Neural cell (in vitro differentiated cells): ENCODE measurements at regions not wholly inside any gene's neighbourhood (a gene's known extent, or its start where the extent isn't known, plus 50 kb on each side); places are given as distances from the start of the nearest gene placed in this dataset.

ENCODE experiments used
- H2AFZ ChIP-seq: fragments of 200-600, 300-800 bp; sonication (generic), shearing (Covaris generic); 2 replicates; pipeline ENCODE4 v1.6.0; 2014; ENCODE audit warnings: low read depth, mild to moderate bottlenecking, antibody characterized with exemption, low read length, moderate library complexity
- H3F3A ChIP-seq: fragments of 200-600 bp; shearing (Covaris generic); 2 replicates; pipeline ENCODE4 v1.6.1; 2016; ENCODE audit warnings: mild to moderate bottlenecking, moderate library complexity, mixed read lengths, antibody characterized with exemption, low read length; ENCODE audit not compliant: insufficient read depth, poor library complexity, severe bottlenecking
- H3K27ac ChIP-seq: fragments of 200-600, 300-800 bp; sonication (generic), shearing (Covaris generic); 2 replicates; pipeline ENCODE4 v1.5.1; 2014; ENCODE audit warnings: mild to moderate bottlenecking, low read length, moderate library complexity
- H3K27me3 ChIP-seq: fragments of 300-800, 200-600 bp; sonication (generic), shearing (Covaris generic); 2 replicates; pipeline ENCODE4 v1.6.0; 2014; ENCODE audit warnings: mild to moderate bottlenecking, low read depth, low read length, moderate library complexity; ENCODE audit not compliant: insufficient read depth
- H3K36me3 ChIP-seq: fragments of 300-800, 200-600 bp; sonication (generic), shearing (Covaris generic); 2 replicates; pipeline ENCODE4 v1.5.1; 2014; ENCODE audit warnings: mild to moderate bottlenecking, antibody characterized with exemption, low read length, moderate library complexity; ENCODE audit not compliant: insufficient read depth
- H3K4me2 ChIP-seq: fragments of 300-800, 200-600 bp; sonication (generic), shearing (Covaris generic); 2 replicates; pipeline ENCODE4 v1.6.0; 2014; ENCODE audit warnings: mild to moderate bottlenecking, low read length
- H3K4me3 ChIP-seq: fragments of 300-800, 200-600 bp; sonication (generic), shearing (Covaris generic); 2 replicates; pipeline ENCODE4 v1.5.1; 2014; ENCODE audit warnings: mild to moderate bottlenecking, low read length, moderate library complexity
- H3K79me2 ChIP-seq: fragments of 200-600 bp; shearing (Covaris generic); replicated peaks from 2 replicates; pipeline ENCODE4 v1.6.0; 2014; ENCODE audit warnings: mild to moderate bottlenecking, low read length, moderate library complexity; ENCODE audit not compliant: insufficient read depth
- H3K9ac ChIP-seq: fragments of 300-800, 200-600 bp; sonication (generic), shearing (Covaris generic); 2 replicates; pipeline ENCODE4 v1.6.1; 2016; ENCODE audit warnings: mild to moderate bottlenecking, low read length, mixed read lengths
- H3K9me2 ChIP-seq: fragments of 200-600 bp; shearing (Covaris generic); 2 replicates; pipeline ENCODE4 v1.6.1; 2016; ENCODE audit warnings: mild to moderate bottlenecking, low read length, mixed read lengths; ENCODE audit not compliant: insufficient read depth
- H3K9me3 ChIP-seq: fragments of 200-600, 300-800 bp; sonication (generic), shearing (Covaris generic); 2 replicates; pipeline ENCODE4 v1.6.1; 2016; ENCODE audit warnings: mild to moderate bottlenecking, mixed run types, low read length, moderate library complexity, mixed read lengths
- H4K20me1 ChIP-seq: fragments of 200-600 bp; shearing (Covaris generic); 2 replicates; pipeline ENCODE4 v1.6.1; 2016; ENCODE audit warnings: mild to moderate bottlenecking, mixed run types; ENCODE audit not compliant: insufficient read depth
- CTCF ChIP-seq: fragments of 450-650 bp; IDR thresholded peaks from 2 replicates; pipeline ENCODE4 v1.5.1; 2014; ENCODE audit warnings: antibody characterized with exemption, mild to moderate bottlenecking, moderate library complexity; ENCODE audit not compliant: poor library complexity, severe bottlenecking
- EP300 ChIP-seq: fragments of 450-650 bp; conservative IDR thresholded peaks from 2 replicates; pipeline ENCODE4 v1.6.1; 2014; ENCODE audit warnings: antibody characterized with exemption, mild to moderate bottlenecking, moderate library complexity; ENCODE audit not compliant: poor library complexity, severe bottlenecking
- EZH2 ChIP-seq: fragments of 200-600, 300-800 bp; shearing (Covaris generic), sonication (generic); IDR thresholded peaks from 2 replicates; pipeline ENCODE4 v1.6.1; 2014; ENCODE audit warnings: antibody characterized with exemption, low read length, borderline replicate concordance, mild to moderate bottlenecking; ENCODE audit not compliant: insufficient read depth, poor library complexity, severe bottlenecking
- MXI1 ChIP-seq: fragments of 450-650 bp; conservative IDR thresholded peaks from 2 replicates; pipeline ENCODE4 v1.6.1; 2014; ENCODE audit warnings: antibody characterized with exemption, mild to moderate bottlenecking; ENCODE audit not compliant: poor library complexity, severe bottlenecking
- POLR2AphosphoS5 ChIP-seq: IDR thresholded peaks from 2 replicates; pipeline ENCODE4 v1.6.1; 2012
- RAD21 ChIP-seq: fragments of 450-650 bp; conservative IDR thresholded peaks from 2 replicates; pipeline ENCODE4 v1.6.1; 2014; ENCODE audit warnings: antibody characterized with exemption, mild to moderate bottlenecking, moderate library complexity
- REST ChIP-seq: IDR thresholded peaks from 2 replicates; pipeline ENCODE4 v1.6.1; 2012; ENCODE audit warnings: borderline replicate concordance
- SMC3 ChIP-seq: fragments of 450-650 bp; conservative IDR thresholded peaks from 2 replicates; pipeline ENCODE4 v1.6.1; 2014; ENCODE audit warnings: antibody characterized with exemption, mild to moderate bottlenecking, moderate library complexity; ENCODE audit not compliant: poor library complexity
- TAF1 ChIP-seq: IDR thresholded peaks from 2 replicates; pipeline ENCODE4 v1.6.1; 2012; ENCODE audit warnings: low read depth

- Histone ChIP-seq H3K9ac (no peak overlapping the region), H3K9me2 (no peaks in the 10 kb centered on the region), H3K9me3 (no peaks in the 10 kb centered on the region), H3F3A (no peaks in the 10 kb centered on the region), H3K79me2 (no peaks in the 10 kb centered on the region), H2AFZ (no peak overlapping the region), H3K36me3 (no peaks in the 10 kb centered on the region), H3K4me3 (no peak overlapping the region), H4K20me1 (no peaks in the 10 kb centered on the region), H3K4me2 (no peak overlapping the region), H3K27me3 (no peaks in the 10 kb centered on the region), H3K27ac (no peak overlapping the region)
- no peak for TF ChIP-seq EP300
- TF ChIP-seq RAD21, result no peak
- no peak for TF ChIP-seq REST
- no peak for TF ChIP-seq CTCF
- no peak for TF ChIP-seq EZH2
- TF ChIP-seq TAF1, result no peak
- TF ChIP-seq MXI1, result no peak
Measured at GRCh38 chr2:146677280-146677679, 1167.5 kb upstream of the ACVR2A start.

- no peak overlapping the region for H3K9ac ChIP-seq
- TF ChIP-seq CTCF (no peak), EP300 (no peak), SMC3 (no peak), RAD21 (no peak), REST (no peak), POLR2AphosphoS5 (no peak), MXI1 (no peak), TAF1 (no peak), EZH2 (no peak)
- H3K9me3 ChIP-seq, result no peaks in the 10 kb centered on the region
- H3F3A ChIP-seq, result no peaks in the 10 kb centered on the region
- H3K27me3 ChIP-seq, result no peaks in the 10 kb centered on the region
- no peak overlapping the region for H3K4me3 ChIP-seq
- H3K36me3 ChIP-seq, result no peaks in the 10 kb centered on the region
- no peaks in the 10 kb centered on the region for H3K79me2 ChIP-seq
- no peak overlapping the region for H3K4me2 ChIP-seq
- H3K9me2 ChIP-seq, result no peaks in the 10 kb centered on the region
- H3K27ac ChIP-seq, result no peak overlapping the region
- H4K20me1 ChIP-seq, result no peaks in the 10 kb centered on the region
- no peak overlapping the region for H2AFZ ChIP-seq
Measured at GRCh38 chr2:146669735-146670134, 1175.1 kb upstream of the ACVR2A start.
